Body of pancreas (tissue), 4 donors: ENCODE measurements at regions not wholly inside any gene's neighbourhood (a gene's known extent, or its start where the extent isn't known, plus 50 kb on each side); places are given as distances from the start of the nearest gene placed in this dataset.

Source experiments
- POLR2A ChIP-seq, 3 donors: fragments of 450-650 bp; IDR thresholded peaks; one replicate each; pipeline ENCODE4 v1.6.1; 2016; ENCODE audit warnings: antibody characterized with exemption in 3 of 3, mild to moderate bottlenecking in 2 of 3
- TF ChIP-seq, protein P1 (sequence below), 7 experiments: fragments of 450-650 bp in 4 of 7; fragments of 200-600 bp in 3 of 7; sonication (generic) in 3 of 7; IDR thresholded peaks; one replicate each; pipeline ENCODE4 v1.5.1; 2016 to 2019; ENCODE audit warnings: antibody characterized with exemption in 7 of 7

DNA sequence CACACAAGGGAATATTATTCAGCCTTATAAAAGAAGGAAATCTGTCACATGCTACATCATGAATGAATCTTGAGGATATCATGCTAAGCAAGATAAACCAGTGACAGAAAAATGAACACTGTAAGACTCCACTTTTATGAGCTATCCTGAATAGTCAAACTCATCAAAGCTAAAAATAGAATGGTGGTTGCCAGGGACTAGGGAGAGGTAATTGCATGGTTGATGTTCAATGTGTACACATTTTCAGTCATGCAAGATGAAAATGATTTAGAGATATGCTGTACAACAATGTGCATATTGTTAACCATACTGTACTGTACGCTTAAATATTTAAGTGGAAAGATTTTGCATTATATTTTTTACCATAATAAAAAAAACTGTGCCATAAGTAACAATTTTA lies 1349.1 kb downstream of the XPNPEP1 start:
- TF ChIP-seq, protein P1, sequence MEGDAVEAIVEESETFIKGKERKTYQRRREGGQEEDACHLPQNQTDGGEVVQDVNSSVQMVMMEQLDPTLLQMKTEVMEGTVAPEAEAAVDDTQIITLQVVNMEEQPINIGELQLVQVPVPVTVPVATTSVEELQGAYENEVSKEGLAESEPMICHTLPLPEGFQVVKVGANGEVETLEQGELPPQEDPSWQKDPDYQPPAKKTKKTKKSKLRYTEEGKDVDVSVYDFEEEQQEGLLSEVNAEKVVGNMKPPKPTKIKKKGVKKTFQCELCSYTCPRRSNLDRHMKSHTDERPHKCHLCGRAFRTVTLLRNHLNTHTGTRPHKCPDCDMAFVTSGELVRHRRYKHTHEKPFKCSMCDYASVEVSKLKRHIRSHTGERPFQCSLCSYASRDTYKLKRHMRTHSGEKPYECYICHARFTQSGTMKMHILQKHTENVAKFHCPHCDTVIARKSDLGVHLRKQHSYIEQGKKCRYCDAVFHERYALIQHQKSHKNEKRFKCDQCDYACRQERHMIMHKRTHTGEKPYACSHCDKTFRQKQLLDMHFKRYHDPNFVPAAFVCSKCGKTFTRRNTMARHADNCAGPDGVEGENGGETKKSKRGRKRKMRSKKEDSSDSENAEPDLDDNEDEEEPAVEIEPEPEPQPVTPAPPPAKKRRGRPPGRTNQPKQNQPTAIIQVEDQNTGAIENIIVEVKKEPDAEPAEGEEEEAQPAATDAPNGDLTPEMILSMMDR (IDR thresholded peaks at IDR 0.05), result no peak
- no peak for TF ChIP-seq POLR2A (IDR thresholded peaks at IDR 0.05)
